ENCODE measurements at regions not wholly inside any gene's neighbourhood (a gene's known extent, or its start where the extent isn't known, plus 50 kb on each side); places are given as distances from the start of the nearest gene placed in this dataset.

DNA sequence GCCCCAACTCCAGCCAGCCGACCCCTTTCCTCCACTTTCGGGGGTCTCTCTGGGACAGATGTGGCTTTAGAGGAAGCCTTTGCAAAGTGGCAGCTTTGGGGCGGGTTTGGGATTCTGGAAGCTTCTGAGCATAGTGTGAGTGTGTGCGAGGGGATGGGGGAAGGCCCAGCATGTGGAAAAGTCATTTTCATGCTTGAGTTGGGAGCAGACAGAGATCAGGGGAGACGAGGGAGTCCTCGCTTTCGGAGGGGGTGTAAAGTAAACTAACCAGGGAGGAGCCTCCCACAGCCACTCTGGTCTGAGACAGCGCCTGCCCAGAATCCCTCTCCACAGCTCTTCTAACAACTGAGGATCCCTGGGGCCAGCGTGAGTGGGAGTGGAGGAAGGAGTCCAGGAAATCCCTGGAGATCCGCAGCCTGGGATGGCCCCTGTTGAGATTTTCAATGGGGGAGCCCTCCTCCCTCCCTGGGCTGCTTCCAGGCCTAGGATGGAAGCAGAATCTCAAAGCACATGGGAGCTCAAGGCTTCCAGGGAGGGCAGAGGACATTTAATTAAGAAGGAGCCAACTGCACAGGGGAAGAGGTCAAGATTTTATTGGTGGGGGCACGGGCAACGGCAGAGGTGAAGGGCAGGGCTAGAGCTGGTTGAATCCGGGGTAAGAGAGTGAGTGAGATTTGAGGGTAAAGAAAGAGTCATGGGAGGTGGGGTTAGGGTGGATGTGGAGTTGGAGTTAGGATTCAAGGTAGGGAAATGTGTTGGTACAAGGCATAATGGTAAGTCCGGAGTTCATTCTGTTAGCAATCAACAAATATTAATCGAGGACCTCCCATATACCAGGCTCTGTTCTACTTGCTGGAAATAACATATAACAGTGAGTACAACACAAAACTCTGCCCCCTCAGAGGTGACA, 102.3 kb upstream of the FOXP4 start:
- TF ChIP-seq, protein P1, sequence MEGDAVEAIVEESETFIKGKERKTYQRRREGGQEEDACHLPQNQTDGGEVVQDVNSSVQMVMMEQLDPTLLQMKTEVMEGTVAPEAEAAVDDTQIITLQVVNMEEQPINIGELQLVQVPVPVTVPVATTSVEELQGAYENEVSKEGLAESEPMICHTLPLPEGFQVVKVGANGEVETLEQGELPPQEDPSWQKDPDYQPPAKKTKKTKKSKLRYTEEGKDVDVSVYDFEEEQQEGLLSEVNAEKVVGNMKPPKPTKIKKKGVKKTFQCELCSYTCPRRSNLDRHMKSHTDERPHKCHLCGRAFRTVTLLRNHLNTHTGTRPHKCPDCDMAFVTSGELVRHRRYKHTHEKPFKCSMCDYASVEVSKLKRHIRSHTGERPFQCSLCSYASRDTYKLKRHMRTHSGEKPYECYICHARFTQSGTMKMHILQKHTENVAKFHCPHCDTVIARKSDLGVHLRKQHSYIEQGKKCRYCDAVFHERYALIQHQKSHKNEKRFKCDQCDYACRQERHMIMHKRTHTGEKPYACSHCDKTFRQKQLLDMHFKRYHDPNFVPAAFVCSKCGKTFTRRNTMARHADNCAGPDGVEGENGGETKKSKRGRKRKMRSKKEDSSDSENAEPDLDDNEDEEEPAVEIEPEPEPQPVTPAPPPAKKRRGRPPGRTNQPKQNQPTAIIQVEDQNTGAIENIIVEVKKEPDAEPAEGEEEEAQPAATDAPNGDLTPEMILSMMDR (optimal IDR thresholded peaks at IDR 0.05 in 1 of 3, IDR thresholded peaks at IDR 0.05 in 1 of 3, conservative IDR thresholded peaks at IDR 0.05 in 1 of 3; ENCODE audit: extremely low read depth in 1 of 3, insufficient read depth in 2 of 3, low read length in 3 of 3) = no peak
- no peak for TF ChIP-seq EZH2 (IDR thresholded peaks at IDR 0.05; ENCODE audit: low read length)

Measured in keratinocyte (primary cell).